ENCODE measurements at regions not wholly inside any gene's neighbourhood (a gene's known extent, or its start where the extent isn't known, plus 50 kb on each side); places are given as distances from the start of the nearest gene placed in this dataset.

- Histone ChIP-seq H3K9me1 (ENCODE audit: insufficient read depth, low read length) (no peaks in the 10 kb centered on the region), H3K4me3 (ENCODE audit: insufficient read depth, low read depth, low read length) (no peak overlapping the region), H2AFZ (replicated peaks; ENCODE audit: low read length, poor library complexity) (no peak overlapping the region), H2AK5ac (ENCODE audit: low read depth, low read length) (no peak overlapping the region), H3K79me1 (ENCODE audit: low read depth in 1 of 2, low read length in 2 of 2) (no peaks in the 10 kb centered on the region), H2BK120ac (ENCODE audit: low read depth, low read length) (no peak overlapping the region), H3K23ac (ENCODE audit: low read depth, low read length) (no peak overlapping the region), H2BK20ac (ENCODE audit: low read depth, low read length) (no peak overlapping the region), H3K4ac (ENCODE audit: low read depth, low read length) (no peak overlapping the region), H4K20me1 (ENCODE audit: insufficient read depth, low read length) (no peaks in the 10 kb centered on the region), H2BK5ac (ENCODE audit: low read depth, low read length, poor library complexity, severe bottlenecking) (no peak overlapping the region), H3K4me1 (ENCODE audit: control insufficient read depth, insufficient read depth, low read length) (no peaks in the 10 kb centered on the region), H3K9ac (ENCODE audit: low read depth, low read length) (no peak overlapping the region), H3K56ac (ENCODE audit: extremely low read depth, insufficient read depth, low read length) (no peak overlapping the region), H2AK9ac (replicated peaks; ENCODE audit: low read depth, low read length, poor library complexity) (no peak overlapping the region), H3K27me3 (ENCODE audit: control insufficient read depth, insufficient read depth, low read length) (no peaks in the 10 kb centered on the region), H4K5ac (ENCODE audit: low read depth, low read length) (no peak overlapping the region), H3K18ac (ENCODE audit: low read depth, low read length) (no peak overlapping the region), H3K9me3 (ENCODE audit: control insufficient read depth, insufficient read depth, low read length) (peaks cover 4% of the 10 kb centered on the region), H3K36me3 (ENCODE audit: control insufficient read depth, insufficient read depth, low read length) (no peaks in the 10 kb centered on the region), H3K14ac (replicated peaks; ENCODE audit: low read depth, low read length) (no peak overlapping the region), H3K4me2 (ENCODE audit: low read depth, low read length) (no peak overlapping the region), H4K8ac (ENCODE audit: low read depth in 2 of 2, low read length in 2 of 2) (no peak overlapping the region), H3K27ac (ENCODE audit: insufficient read depth, low read length) (no peak overlapping the region), H2BK15ac (ENCODE audit: low read depth, low read length) (no peak overlapping the region), H4K91ac (ENCODE audit: insufficient read depth, low read depth, low read length) (no peak overlapping the region)
- DNase-seq (no peak), ATAC-seq (ENCODE audit: low read depth) (no peak)
- in situ Hi-C loops (cut with MboI; ENCODE audit: low sequenced_read_pairs) = no loop called here
- BruUV-seq (replicated peaks) = no TSS peak
- dilution Hi-C loops (cut with HindIII; ENCODE audit: low sequenced_read_pairs, unreplicated experiment) = no loop called here
- intact Hi-C loops (cut with micrococcal nuclease) = no loop called here
- TF ChIP-seq FOS (IDR thresholded peaks at IDR 0.05; ENCODE audit: low read depth, low read length) (no peak), MXI1 (IDR thresholded peaks at IDR 0.05; ENCODE audit: borderline replicate concordance, low read depth, low read length) (no peak), RAD21 (IDR thresholded peaks at IDR 0.05; ENCODE audit: low read length) (no peak), USF2 (IDR thresholded peaks at IDR 0.05; ENCODE audit: low read depth, low read length) (no peak), POLR2A (IDR thresholded peaks at IDR 0.05; ENCODE audit: low read depth, low read length) (no peak), MAZ (IDR thresholded peaks at IDR 0.05; ENCODE audit: borderline replicate concordance, low read depth, low read length) (no peak), ELK1 (IDR thresholded peaks at IDR 0.05; ENCODE audit: borderline replicate concordance, low read depth, low read length) (no peak), CHD1 (IDR thresholded peaks at IDR 0.05; ENCODE audit: low read depth, low read length) (no peak), RFX5 (IDR thresholded peaks at IDR 0.05; ENCODE audit: low read depth, low read length) (no peak), CEBPB (IDR thresholded peaks at IDR 0.05; ENCODE audit: low read depth, low read length) (no peak)
- 60% methylated on average over 1 of the region's 6 CpGs; no CpG with 5 or more reads in 1 of the 2 experiments for WGBS, 2 experiments (ENCODE audit: extremely low coverage in 2 of 2, insufficient read length in 1 of 2)
- ChIA-PET POLR2A (ENCODE audit: unreplicated experiment) (no interaction called here), CTCF (no interaction called here)
Measured at GRCh38 chr3:137588871-137589270, 175.2 kb upstream of the SOX14 start.
